COLO668 (cell line): ENCODE measurements at regions not wholly inside any gene's neighbourhood (a gene's known extent, or its start where the extent isn't known, plus 50 kb on each side); places are given as distances from the start of the nearest gene placed in this dataset.

Experiments used
- DNase-seq: peaks from one replicate; lab custom pipeline; 2025; ENCODE audit not compliant: unreplicated experiment; lab: John Stamatoyannopoulos, UW

GRCh38 chr5:156109317-156110023, 217.5 kb upstream of the SGCD start:
- DNase-seq: no peak

DNA sequence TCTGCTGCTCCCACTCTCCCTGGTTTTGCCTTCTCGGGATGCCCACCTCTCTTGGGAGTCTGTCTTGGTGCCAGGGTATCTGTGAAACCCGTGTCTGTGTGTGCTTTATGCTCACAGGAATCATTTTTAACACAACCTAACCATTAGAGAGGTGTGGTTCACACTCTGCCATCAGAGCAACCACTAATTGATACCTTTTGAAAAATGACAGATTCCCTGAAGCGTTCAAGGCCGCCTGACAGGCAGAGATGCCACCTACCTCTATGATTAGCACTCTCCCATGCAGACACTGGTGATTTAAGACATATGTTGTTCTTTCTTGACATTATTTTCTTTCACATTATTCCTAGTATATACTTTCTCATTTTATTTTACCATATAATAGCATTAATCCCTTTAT, 207.3 kb upstream of the SGCD start:
- DNase-seq: no peak

DNA sequence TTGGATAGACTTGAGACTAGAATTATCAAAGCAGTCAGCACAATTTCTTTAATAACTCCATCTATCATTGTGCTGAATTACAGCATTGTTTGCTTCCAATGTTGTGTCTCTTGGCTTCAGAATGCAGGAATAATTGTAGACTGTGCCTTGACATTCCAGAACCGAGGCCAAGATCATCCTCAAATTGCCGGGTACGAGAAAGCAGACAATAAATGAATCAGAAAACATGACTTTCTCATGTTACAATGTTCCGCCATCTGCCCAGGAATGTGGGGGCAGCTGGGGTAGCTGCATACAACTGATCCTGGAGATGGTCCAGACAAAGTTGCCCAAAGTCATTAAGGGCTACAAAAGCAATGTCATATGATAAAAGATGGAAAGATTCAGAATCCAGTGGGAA, 206.2 kb upstream of the SGCD start:
- no peak for DNase-seq

DNA sequence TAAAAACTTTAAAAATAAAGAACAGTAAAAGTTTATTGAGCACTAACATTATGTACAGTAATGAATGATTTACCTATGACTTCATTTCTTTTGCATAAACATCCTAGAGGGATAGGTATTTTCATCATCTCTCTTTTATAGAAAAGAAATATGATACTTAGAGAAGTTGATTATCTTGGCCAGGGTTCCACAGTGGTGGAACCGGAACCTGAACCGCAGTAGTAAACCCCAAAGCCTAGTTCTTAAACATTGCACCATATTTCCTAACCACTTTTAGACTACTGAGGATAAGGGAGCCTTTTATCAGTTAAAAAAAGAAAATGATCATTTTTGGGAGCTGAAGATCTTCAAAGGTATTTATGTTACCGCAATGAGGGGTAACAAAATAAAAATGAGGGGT, 205.7 kb upstream of the SGCD start:
- no peak for DNase-seq

GRCh38 chr5:156121882-156122281, 205.1 kb upstream of the SGCD start:
- no peak for DNase-seq

DNA sequence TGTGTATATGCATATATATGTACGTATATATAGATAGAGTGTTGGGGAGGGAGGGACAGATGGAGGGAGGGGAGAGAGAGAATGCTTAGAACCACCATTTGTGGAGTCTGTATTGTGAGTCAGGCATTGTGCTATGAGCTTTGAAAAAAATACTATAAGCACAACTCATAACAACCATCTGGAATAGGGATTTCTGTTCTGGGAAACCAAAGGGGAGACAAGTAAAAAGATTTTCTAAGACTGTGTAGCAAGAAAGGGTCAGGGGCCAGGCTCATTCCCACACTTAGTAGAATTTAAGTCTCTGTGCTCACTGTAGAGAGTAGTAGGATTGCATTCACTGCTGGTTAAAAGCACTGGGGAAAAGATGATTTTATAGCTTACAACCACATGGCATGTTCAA, 202.3 kb upstream of the SGCD start:
- DNase-seq: no peak

- no peak for DNase-seq
Measured at GRCh38 chr5:156125118-156125517, 201.8 kb upstream of the SGCD start.

GRCh38 chr5:156126716-156127115, 200.2 kb upstream of the SGCD start:
- DNase-seq: no peak

DNA sequence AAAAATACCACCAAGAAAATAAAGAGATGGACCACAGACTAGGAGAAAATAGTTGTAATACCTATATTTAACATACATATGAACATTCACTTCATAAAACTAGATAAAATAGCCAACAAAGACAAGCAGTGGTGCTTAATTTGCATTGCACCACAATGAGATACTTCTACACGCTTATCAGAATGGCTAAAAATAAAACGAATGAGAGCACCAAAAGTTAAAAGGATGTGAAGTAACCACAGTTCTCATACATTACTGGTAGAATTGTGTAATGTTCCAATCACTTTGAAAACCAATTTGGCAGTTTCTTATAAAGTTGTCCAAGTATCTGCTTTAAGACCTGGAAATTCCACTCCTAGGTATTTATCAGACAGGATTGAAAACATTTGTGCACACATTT, 198.9 kb upstream of the SGCD start:
- no peak for DNase-seq

DNA sequence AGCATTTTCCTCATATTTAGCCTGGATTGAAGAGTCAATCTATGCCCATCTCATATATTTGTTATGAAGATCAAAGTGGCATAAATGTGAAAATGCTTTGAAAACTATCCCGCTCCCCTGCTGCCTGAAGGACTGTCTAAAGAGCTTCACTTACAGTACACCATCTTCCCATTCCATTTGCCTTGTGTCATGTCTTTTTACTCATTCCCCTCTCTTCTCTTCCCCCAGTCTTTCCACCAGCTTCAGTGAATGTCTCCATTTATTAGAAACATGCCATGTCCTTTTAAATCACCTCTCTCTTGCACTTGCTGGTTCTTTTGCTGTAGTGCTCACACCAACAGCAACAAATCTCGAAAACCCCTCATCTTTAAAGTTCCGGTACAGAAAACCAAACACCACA, 192.7 kb upstream of the SGCD start:
- no peak for DNase-seq

GRCh38 chr5:156135531-156135930, 191.4 kb upstream of the SGCD start:
- no peak for DNase-seq

- DNase-seq: no peak
Measured at GRCh38 chr5:156137071-156137869, 189.7 kb upstream of the SGCD start.

- no peak for DNase-seq
Measured at GRCh38 chr5:156142867-156143266, 184.1 kb upstream of the SGCD start.

DNA sequence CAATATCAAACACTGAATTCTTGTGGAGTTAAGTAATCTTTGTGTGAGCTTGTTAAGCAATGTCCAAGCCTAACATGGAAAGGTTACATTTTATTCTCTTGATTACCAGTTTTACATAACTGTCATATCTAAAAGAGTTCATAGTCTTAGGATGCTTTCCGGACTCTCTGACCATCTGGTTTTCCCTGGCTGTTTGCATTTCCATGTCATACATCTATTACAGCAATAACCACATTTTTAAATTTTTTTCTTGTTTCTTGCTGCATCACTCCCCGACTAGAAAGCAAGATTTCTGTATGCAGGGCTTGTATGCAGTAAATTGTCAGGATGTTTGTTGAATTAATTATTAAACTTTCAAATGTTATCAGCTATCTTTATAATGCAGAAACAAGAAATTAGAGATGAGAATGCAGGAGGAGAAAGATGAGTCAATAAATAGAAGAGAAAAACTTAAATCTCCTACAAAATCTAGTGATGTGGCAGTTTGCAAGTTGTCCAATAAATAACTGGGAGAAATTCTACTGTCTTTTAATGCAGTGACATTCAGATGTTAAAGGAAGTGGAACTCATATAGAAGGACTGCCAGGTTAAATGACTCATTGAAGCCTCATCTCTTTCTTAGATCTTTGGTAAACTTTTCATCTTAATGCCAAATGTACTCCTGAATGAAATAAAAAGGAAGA, 179.6 kb upstream of the SGCD start:
- no peak for DNase-seq

DNA sequence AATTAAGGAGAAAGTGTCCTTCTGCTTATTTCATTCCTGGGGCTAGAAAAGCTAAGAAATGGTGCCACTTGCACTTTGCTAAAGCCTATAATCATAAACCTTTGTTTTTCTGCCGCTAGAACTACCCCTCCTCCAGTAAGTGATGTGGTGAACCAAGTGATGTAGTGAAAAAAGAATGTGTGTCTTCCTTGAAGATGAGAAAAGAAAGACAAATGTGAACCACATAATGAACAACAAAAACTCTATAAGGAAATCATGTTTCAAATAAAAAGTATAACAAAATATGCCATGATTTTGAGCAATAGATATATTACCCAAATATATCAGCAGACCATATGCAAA, 179.0 kb upstream of the SGCD start:
- DNase-seq: no peak

DNA sequence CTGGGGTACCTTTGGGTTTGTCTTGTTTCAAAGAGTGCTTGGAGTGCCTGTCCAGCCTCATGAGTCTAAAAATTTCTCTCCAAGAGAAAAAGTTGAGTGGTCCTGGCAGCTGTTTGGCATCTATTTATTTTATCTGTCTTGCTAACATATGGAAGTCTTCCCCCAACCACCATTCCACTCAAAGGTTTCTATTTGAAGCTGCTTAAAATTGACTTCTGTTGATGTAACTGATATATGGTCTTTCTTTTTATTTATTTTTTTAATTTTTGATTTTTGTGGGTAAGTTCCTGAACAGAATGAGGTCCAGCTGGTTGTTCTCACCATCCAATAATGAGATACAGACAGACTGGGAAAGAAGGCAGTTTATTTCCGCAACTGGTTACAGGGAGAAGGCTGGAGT, 178.7 kb upstream of the SGCD start:
- DNase-seq: no peak

DNA sequence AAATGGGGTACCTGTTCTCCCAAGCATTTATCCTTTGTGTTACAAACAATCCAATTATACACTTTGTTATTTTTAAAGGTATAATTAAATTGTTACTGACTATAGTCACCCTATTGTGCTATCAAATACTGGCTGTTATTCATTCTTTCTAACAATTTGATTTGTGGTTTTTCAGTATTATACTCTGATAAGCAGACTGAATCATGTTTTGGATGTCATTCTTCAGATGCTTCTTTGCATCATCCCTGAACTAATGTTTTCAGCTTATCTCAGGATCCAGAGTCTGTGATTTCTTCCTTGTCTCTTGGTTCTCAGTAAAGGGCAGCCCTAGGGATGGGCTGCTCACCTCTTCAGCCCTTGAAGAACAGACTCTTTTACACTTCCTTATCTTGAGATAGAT, 177.8 kb upstream of the SGCD start:
- DNase-seq: no peak

GRCh38 chr5:156153602-156154001, 173.4 kb upstream of the SGCD start:
- DNase-seq: no peak

DNA sequence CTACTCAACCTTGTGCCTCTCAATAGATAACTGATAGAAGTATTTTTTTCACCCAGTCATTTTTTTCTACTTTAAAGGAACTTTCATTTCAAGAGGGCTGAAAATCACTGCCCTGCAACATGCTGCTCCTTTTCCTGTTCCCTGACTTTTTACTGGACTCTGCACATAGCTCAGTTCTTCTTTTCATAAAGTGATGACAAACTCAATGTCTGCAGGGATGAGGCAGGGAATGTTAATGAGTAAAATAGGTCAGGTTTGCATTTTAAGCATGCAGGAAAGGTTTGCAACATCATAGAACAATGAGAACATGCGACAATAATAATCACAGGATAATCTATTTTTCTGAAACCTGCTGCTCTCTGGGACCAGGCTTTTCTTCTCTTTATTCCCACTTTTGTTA, 172.2 kb upstream of the SGCD start:
- no peak for DNase-seq

DNA sequence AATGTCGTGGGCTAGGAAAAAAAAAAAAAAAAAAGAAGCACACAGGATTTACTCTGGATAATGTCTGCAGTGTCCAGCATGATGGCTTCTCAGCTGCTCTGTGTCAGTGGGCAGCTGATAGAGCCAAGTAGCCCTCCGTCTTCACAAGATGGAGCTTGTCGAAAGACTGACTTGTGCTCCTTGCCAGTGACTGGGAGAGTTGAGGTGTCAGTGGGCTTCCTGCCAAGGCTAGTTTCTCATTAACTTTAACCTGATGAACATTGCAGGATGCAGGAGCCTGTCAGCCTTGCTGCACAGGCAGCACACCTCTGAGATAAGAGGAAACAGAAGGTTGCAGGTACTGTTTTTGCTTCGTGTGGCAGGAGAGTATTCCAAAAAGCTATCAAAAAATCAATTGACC, 171.4 kb upstream of the SGCD start:
- DNase-seq: peak; percentile 28

DNA sequence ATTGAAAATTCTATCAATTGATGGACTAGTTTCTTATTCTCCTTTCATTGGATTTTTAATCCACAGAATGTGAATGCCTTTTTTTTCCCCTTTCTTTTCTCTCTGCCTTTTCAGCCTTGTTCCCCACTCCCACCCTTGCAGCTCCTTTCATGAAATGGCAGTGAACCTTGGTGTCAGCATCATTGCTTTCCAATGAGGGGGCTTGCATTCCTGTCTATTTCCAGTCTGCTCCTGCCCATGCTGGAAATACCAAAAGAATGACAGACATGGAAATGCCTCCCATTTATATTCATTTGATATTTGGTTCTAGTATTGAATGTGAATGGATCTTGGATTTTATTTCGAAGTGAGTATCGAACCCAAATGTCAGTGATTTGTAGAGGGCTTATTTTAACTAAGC, 162.7 kb upstream of the SGCD start:
- no peak for DNase-seq

GRCh38 chr5:156169495-156169894, 157.5 kb upstream of the SGCD start:
- DNase-seq: no peak
